Stomach (tissue), 8 donors: ENCODE measurements at regions not wholly inside any gene's neighbourhood (a gene's known extent, or its start where the extent isn't known, plus 50 kb on each side); places are given as distances from the start of the nearest gene placed in this dataset.

Source experiments
- DNase-seq, 2 donors: peaks; one replicate each; pipeline versions ENCODE4 v3.0.0 to v3.0.0-alpha.2; 2013 to 2019
- H3K27ac ChIP-seq, 5 donors: fragments of 200-600 bp in 4 of 5; sonication (generic) in 4 of 5; one replicate each; pipeline ENCODE4 v1.5.1; 2013 to 2019; ENCODE audit warnings: mild to moderate bottlenecking in 1 of 5, moderate library complexity in 1 of 5
- H3K27me3 ChIP-seq, 3 donors: fragments of 200-600 bp; sonication (generic); one replicate each; pipeline ENCODE4 v1.5.1; 2017 to 2019; ENCODE audit warnings: mixed run types in 1 of 3
- H3K36me3 ChIP-seq, 4 donors: fragments of 200-600 bp; sonication (generic); 1 replicate in 3 of 4; 2 replicates in 1 of 4; pipeline ENCODE4 v1.5.1; 2016 to 2019
- H3K4me1 ChIP-seq, 4 donors: fragments of 200-600 bp; sonication (generic); one replicate each; pipeline ENCODE4 v1.5.1; 2016 to 2019
- H3K4me3 ChIP-seq, 4 donors: fragments of 200-600 bp; sonication (generic) in 3 of 4; one replicate each; pipeline ENCODE4 v1.5.1; 2016 to 2019; ENCODE audit warnings: mild to moderate bottlenecking in 1 of 4
- H3K9me3 ChIP-seq, 4 donors: fragments of 200-600 bp; sonication (generic); one replicate each; pipeline ENCODE4 v1.5.1; 2016 to 2019
- CTCF ChIP-seq, 7 experiments: fragments of 450-650 bp in 4 of 7; fragments of 200-600 bp in 3 of 7; sonication (generic) in 3 of 7; IDR thresholded peaks; one replicate each; pipeline ENCODE4 v1.5.1; 2016 to 2019; ENCODE audit warnings: antibody characterized with exemption in 7 of 7, control low read depth in 2 of 7, mild to moderate bottlenecking in 1 of 7
- EP300 ChIP-seq: sonication (generic); formaldehyde crosslinking; IDR thresholded peaks from one replicate; pipeline ENCODE4 v1.6.1; 2017; ENCODE audit warnings: antibody characterized with exemption
- POLR2A ChIP-seq, 4 donors: fragments of 450-650 bp; IDR thresholded peaks; one replicate each; pipeline ENCODE4 v1.6.1; 2016; ENCODE audit warnings: antibody characterized with exemption in 4 of 4, control low read depth in 2 of 4, mild to moderate bottlenecking in 1 of 4, moderate library complexity in 1 of 4
- POLR2AphosphoS5 ChIP-seq, 3 donors: sonication (generic); formaldehyde crosslinking; IDR thresholded peaks; one replicate each; pipeline ENCODE4 v1.6.1; 2016; ENCODE audit warnings: antibody characterized with exemption in 3 of 3
- WGBS, 5 donors: extraction: QIAGEN DNeasy Blood & Tissue Kit in 3 of 5; methylation state at CpG; one replicate each; pipeline versions ENCODE4 v1.1.5 to v1.1.7; 2013 to 2018; 5-methylcytosine and 5-hydroxymethylcytosine counted together
- intact Hi-C: fragments of 100-400 bp; cut with DNase I; formaldehyde crosslinking; loops from one replicate; pipeline ENCODE4 v1.15.1; 2023; ENCODE audit warnings: low total_unique reads
- donor health status: healthy with polysubstance abuse.
- donor health status: Bipolar disorder and iron deficiency.
- donor health status: healthy.

- 72 to 84% (median 77%) methylated on average over 1 of the region's 1 CpG for WGBS, 5 donors
- Histone ChIP-seq H3K27me3 (no peaks in the 10 kb centered on the region), H3K4me1 (no peaks in the 10 kb centered on the region), H3K9me3 (no peaks in the 10 kb centered on the region), H3K4me3 (no peak overlapping the region), H3K36me3 (no peaks in the 10 kb centered on the region), H3K27ac (no peak overlapping the region)
- no peak for TF ChIP-seq EP300
- no peak for TF ChIP-seq POLR2A (IDR thresholded peaks at IDR 0.05)
- TF ChIP-seq CTCF (IDR thresholded peaks at IDR 0.05) = no peak
- TF ChIP-seq POLR2AphosphoS5 (IDR thresholded peaks at IDR 0.05) = no peak
- no peak for DNase-seq
- intact Hi-C loops = no loop called here
These were observed 210.0 kb upstream of the SEL1L start for GRCh38 chr14:81743605-81744004.

DNA sequence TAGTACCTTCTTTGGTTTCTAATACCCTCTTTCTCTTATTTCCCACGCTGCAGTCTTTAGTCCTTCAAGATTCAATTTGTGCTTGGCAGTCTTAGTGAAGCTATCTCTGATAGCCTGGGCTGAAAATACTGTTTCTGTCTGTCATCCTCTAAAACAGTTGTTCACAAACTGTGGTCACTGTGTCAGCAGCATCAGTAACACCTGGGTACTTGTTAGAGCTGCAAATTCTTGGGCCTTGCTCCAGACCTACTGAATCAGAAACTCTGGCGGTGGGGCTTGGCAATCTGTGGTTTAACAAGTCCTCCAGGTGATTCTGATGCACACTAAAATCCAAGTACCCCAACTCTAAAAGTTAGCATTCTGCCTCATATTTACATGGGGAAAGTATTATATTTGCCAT, 217.5 kb upstream of the SEL1L start:
- intact Hi-C loops = no loop called here
- WGBS, 5 donors = 70 to 90% (median 79%) methylated on average over 2 of the region's 2 CpGs
- TF ChIP-seq EP300 (no peak), CTCF (IDR thresholded peaks at IDR 0.05) (no peak), POLR2A (IDR thresholded peaks at IDR 0.05) (no peak), POLR2AphosphoS5 (IDR thresholded peaks at IDR 0.05) (no peak)

DNA sequence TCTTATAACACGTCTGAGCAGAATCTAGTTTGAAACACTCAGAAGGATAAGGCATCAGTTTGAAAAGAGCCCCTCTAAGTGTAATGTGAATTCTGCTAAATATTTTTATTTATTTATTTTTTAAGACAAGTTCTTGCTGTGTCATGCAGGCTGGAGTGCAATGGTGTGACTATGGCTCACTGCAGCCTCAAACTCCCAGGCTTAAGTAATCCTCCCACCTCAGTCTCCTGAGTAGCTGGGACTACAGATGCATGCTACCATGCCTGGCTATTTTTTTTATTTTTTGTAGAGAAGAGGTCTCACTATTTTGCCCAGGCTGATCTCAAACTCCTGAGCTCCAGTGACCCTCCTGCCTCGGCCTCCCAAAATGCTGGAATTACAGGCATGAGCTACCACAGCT, 225.9 kb upstream of the SEL1L start:
- Histone ChIP-seq H3K4me1 (no peaks in the 10 kb centered on the region), H3K27me3 (no peaks in the 10 kb centered on the region), H3K36me3 (no peaks in the 10 kb centered on the region), H3K4me3 (no peak overlapping the region), H3K27ac (no peak overlapping the region), H3K9me3 (no peaks in the 10 kb centered on the region)
- TF ChIP-seq POLR2AphosphoS5 (IDR thresholded peaks at IDR 0.05) (no peak), POLR2A (IDR thresholded peaks at IDR 0.05) (no peak), CTCF (IDR thresholded peaks at IDR 0.05) (no peak), EP300 (no peak)
- intact Hi-C loops = no loop called here
- DNase-seq = no peak
- whole genome bisulfite sequencing, 5 donors = 62 to 85% (median 81%) methylated on average over 2 of the region's 2 CpGs

More for the DNA sequence above, 217.5 kb upstream of the SEL1L start:
- Histone ChIP-seq H3K27ac (no peak overlapping the region), H3K4me3 (no peak overlapping the region), H3K4me1 (no peaks in the 10 kb centered on the region), H3K27me3 (no peaks in the 10 kb centered on the region), H3K36me3 (no peaks in the 10 kb centered on the region), H3K9me3 (no peaks in the 10 kb centered on the region)
- no peak for DNase-seq

DNA sequence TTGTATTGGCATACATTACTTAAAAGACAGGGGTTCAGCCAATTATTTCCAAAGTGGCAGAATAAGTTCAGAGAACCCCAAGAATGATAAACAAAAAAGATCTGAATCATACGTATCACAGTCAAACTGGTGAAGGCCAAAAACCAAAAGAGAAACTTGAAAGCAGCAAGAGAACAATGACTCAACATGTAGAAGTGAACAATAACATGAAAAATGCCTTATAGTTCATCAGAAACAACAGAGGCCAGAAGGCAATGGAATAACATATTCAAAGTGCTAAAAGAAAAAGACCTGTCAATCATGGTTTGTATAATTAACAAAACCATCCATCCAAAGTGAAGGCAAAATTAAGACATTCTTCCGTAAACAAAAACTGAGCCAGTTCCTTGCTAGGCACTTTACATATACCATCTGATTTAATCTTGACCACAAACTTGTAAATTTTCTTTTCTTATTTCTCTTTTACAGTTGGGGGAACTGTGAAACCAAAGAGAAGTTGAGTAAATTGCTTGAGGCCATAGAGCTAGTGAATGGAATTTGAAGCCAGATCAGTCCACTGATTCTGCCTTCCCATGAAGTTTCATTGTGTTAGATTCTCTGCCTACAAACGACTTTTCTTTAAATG, 232.1 kb upstream of the SEL1L start:
- Histone ChIP-seq H3K36me3 (no peaks in the 10 kb centered on the region), H3K27me3 (no peaks in the 10 kb centered on the region), H3K27ac (no peak overlapping the region), H3K9me3 (peaks cover 0 to 3% (median 0%) of the 10 kb centered on the region in 4 donors), H3K4me1 (no peaks in the 10 kb centered on the region), H3K4me3 (no peak overlapping the region)
- no peak for TF ChIP-seq CTCF (IDR thresholded peaks at IDR 0.05)
- TF ChIP-seq EP300 = no peak
- no peak for TF ChIP-seq POLR2A (IDR thresholded peaks at IDR 0.05)
- TF ChIP-seq POLR2AphosphoS5 (IDR thresholded peaks at IDR 0.05) = no peak
- no peak for DNase-seq
- WGBS, 5 donors = 60 to 70% (median 61%) methylated on average over 3 of the region's 3 CpGs
- intact Hi-C loops = no loop called here
